Prostate gland (tissue), 2 donors: ENCODE measurements at regions not wholly inside any gene's neighbourhood (a gene's known extent, or its start where the extent isn't known, plus 50 kb on each side); places are given as distances from the start of the nearest gene placed in this dataset.

Experiments
- CTCF ChIP-seq, 4 experiments: fragments of 200-600 bp in 2 of 4; fragments of 450-650 bp in 2 of 4; sonication (generic) in 2 of 4; IDR thresholded peaks; 1 replicate in 3 of 4; 2 replicates in 1 of 4; pipeline ENCODE4 v1.5.1; 2016 to 2019; ENCODE audit warnings: antibody characterized with exemption in 4 of 4, mild to moderate bottlenecking in 2 of 4, moderate library complexity in 2 of 4
- POLR2AphosphoS5 ChIP-seq: sonication (generic); formaldehyde crosslinking; IDR thresholded peaks from one replicate; pipeline ENCODE4 v1.6.1; 2017; ENCODE audit warnings: antibody characterized with exemption

- TF ChIP-seq CTCF (IDR thresholded peaks at IDR 0.05): no peak
- TF ChIP-seq POLR2AphosphoS5: peak; percentile 41
Measured at GRCh38 chr6:112441607-112442006, 94.5 kb downstream of the RFPL4B start.
